Panc1 (cell line): ENCODE measurements at regions not wholly inside any gene's neighbourhood (a gene's known extent, or its start where the extent isn't known, plus 50 kb on each side); places are given as distances from the start of the nearest gene placed in this dataset.

ENCODE experiments used
- CTCF ChIP-seq: fragments of 450-650 bp; IDR thresholded peaks from 2 replicates; pipeline ENCODE4 v1.5.1; 2017; ENCODE audit warnings: mild to moderate bottlenecking
- POLR2AphosphoS5 ChIP-seq: IDR thresholded peaks from 2 replicates; pipeline ENCODE4 v1.6.1; 2012; ENCODE audit warnings: mild to moderate bottlenecking, low read depth, low read length, moderate library complexity
- REST ChIP-seq, 2 experiments: IDR thresholded peaks; 2 replicates each; pipeline ENCODE4 v1.6.1; 2011 to 2012; ENCODE audit warnings: low read depth in 2 of 2, control low read depth in 1 of 2, low read length in 1 of 2, mild to moderate bottlenecking in 1 of 2, moderate library complexity in 1 of 2; ENCODE audit not compliant: insufficient read depth in 1 of 2
- SIN3A ChIP-seq: IDR thresholded peaks from 2 replicates; pipeline ENCODE4 v1.6.1; 2012; ENCODE audit warnings: low read depth, mild to moderate bottlenecking, low read length, moderate library complexity, borderline replicate concordance; ENCODE audit not compliant: insufficient read depth
- TCF7L2 ChIP-seq: IDR thresholded peaks from 2 replicates; pipeline ENCODE4 v1.6.1; 2011; ENCODE audit warnings: mild to moderate bottlenecking, low read depth, low read length, inconsistent platforms

- TF ChIP-seq CTCF: no peak
- TF ChIP-seq POLR2AphosphoS5: no peak
- no peak for TF ChIP-seq SIN3A
- TF ChIP-seq REST (IDR thresholded peaks at IDR 0.05; ENCODE audit: insufficient read depth in 1 of 2, low read depth in 2 of 2, low read length in 1 of 2): no peak
- no peak for TF ChIP-seq TCF7L2
Measured at GRCh38 chr3:106809041-106809440, 568.2 kb upstream of the CCDC54 start.
